GM06990 (cell line): ENCODE measurements at regions not wholly inside any gene's neighbourhood (a gene's known extent, or its start where the extent isn't known, plus 50 kb on each side); places are given as distances from the start of the nearest gene placed in this dataset.

Source experiments
- DNase-seq: peaks from one replicate; pipeline ENCODE4 v3.0.0-alpha.2; 2011; ENCODE audit not compliant: insufficient read length; ENCODE audit errors: extremely low read depth
- H3K27me3 ChIP-seq: replicated peaks from 2 replicates; pipeline ENCODE4 v1.6.0; 2011; ENCODE audit warnings: low read length; ENCODE audit not compliant: control insufficient read depth, insufficient read depth
- H3K36me3 ChIP-seq: 2 replicates; pipeline ENCODE4 v1.5.1; 2011; ENCODE audit warnings: low read length; ENCODE audit not compliant: control insufficient read depth, insufficient read depth
- H3K4me3 ChIP-seq: replicated peaks from 2 replicates; pipeline ENCODE4 v1.5.1; 2011; ENCODE audit warnings: low read depth, mild to moderate bottlenecking, control low read depth, low read length
- TF ChIP-seq, protein P1 (sequence below): IDR thresholded peaks from 2 replicates; pipeline ENCODE4 v1.5.1; 2011; ENCODE audit warnings: low read length, control low read depth, mild to moderate bottlenecking, inconsistent platforms; ENCODE audit not compliant: insufficient read depth, poor library complexity, severe bottlenecking

GRCh38 chr4:8732681-8733243 lies 138.9 kb downstream of the HMX1 start:
- DNase-seq, result no peak
- TF ChIP-seq, protein P1, sequence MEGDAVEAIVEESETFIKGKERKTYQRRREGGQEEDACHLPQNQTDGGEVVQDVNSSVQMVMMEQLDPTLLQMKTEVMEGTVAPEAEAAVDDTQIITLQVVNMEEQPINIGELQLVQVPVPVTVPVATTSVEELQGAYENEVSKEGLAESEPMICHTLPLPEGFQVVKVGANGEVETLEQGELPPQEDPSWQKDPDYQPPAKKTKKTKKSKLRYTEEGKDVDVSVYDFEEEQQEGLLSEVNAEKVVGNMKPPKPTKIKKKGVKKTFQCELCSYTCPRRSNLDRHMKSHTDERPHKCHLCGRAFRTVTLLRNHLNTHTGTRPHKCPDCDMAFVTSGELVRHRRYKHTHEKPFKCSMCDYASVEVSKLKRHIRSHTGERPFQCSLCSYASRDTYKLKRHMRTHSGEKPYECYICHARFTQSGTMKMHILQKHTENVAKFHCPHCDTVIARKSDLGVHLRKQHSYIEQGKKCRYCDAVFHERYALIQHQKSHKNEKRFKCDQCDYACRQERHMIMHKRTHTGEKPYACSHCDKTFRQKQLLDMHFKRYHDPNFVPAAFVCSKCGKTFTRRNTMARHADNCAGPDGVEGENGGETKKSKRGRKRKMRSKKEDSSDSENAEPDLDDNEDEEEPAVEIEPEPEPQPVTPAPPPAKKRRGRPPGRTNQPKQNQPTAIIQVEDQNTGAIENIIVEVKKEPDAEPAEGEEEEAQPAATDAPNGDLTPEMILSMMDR, result no peak
- no peaks in the 10 kb centered on the region for H3K36me3 ChIP-seq
- no peaks in the 10 kb centered on the region for H3K27me3 ChIP-seq
- no peak overlapping the region for H3K4me3 ChIP-seq

DNA sequence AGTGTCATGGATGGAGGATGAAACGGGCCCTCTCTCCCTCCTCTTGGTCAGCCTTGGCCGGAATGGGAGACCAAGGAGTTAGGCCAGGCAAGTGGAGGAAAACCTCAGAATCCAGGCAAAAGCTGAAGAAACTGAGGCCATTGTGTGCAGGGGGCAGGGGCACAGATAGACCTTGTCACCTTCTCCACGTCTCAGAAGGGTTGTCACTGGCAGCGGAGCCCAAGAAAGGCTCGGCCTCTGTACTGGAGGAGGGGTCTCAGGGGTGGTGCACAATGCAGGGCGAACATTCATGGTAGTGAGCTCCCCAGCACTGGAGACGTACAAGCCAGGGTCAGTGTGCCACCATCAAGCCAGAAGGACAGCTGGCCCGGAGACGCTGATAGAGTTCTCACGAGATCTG lies 139.5 kb downstream of the CPZ start:
- TF ChIP-seq, protein P1, result no peak
- H3K27me3 ChIP-seq, result no peaks in the 10 kb centered on the region

DNA sequence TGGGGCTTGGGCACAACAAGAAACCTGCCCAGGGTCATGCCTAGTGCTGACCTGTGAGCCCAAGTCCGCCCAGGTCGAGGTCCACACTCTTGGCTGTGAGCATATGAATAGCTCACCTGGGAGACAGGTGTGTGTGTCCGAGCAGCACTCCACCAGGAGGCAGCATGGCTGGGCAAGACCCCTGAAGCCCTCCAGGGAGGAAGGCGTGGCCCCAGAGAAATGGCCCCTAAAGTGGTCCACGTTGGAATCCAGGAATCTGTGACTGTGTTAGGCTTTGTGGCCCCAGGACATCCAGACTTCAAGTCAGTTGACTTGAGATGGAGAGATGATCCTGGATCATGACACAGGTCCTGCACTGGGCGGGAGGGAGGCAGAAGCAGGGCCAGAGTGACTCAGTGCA lies 138.8 kb downstream of the CPZ start:
- Histone ChIP-seq H3K36me3 (no peaks in the 10 kb centered on the region), H3K4me3 (no peak overlapping the region), H3K27me3 (no peaks in the 10 kb centered on the region)
- DNase-seq, result no peak
- TF ChIP-seq, protein P1, result no peak

More for the DNA sequence above, 139.5 kb downstream of the CPZ start:
- no peak for DNase-seq
- Histone ChIP-seq H3K4me3 (no peak overlapping the region), H3K36me3 (no peaks in the 10 kb centered on the region)

- no peak overlapping the region for H3K4me3 ChIP-seq
- DNase-seq, result no peak
- no peaks in the 10 kb centered on the region for H3K36me3 ChIP-seq
- H3K27me3 ChIP-seq, result no peaks in the 10 kb centered on the region
- TF ChIP-seq, protein P1, result no peak
Observed at GRCh38 chr4:8730681-8731080, 138.1 kb downstream of the CPZ start.

DNA sequence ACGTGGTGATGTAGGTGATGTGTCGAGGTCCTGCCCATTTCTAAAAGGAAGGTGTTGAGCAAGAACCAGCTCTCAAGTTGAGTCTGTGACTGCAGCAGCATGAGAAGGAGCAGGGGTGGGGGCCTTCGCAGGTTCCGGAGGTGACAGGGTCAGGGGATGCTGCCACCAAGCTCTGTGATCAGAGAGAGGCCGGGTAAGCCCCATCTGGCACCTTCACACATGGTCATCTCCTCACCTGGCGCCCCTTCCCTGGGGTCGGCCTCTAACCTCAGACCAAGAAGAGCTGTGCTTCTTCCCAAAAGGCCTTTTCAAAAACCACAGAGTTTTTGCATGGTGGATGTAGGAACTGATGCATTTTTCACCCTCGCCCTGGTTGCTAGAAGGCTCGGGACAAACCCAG lies 137.6 kb downstream of the CPZ start:
- no peaks in the 10 kb centered on the region for H3K36me3 ChIP-seq
- DNase-seq, result no peak
- H3K4me3 ChIP-seq, result no peak overlapping the region
- TF ChIP-seq, protein P1, result no peak
- H3K27me3 ChIP-seq, result no peaks in the 10 kb centered on the region

- Histone ChIP-seq H3K27me3 (no peaks in the 10 kb centered on the region), H3K4me3 (no peak overlapping the region), H3K36me3 (no peaks in the 10 kb centered on the region)
- TF ChIP-seq, protein P1, result no peak
- no peak for DNase-seq
Observed at GRCh38 chr4:8729408-8730149, 137.0 kb downstream of the CPZ start.
